ENCODE measurements at regions not wholly inside any gene's neighbourhood (a gene's known extent, or its start where the extent isn't known, plus 50 kb on each side); places are given as distances from the start of the nearest gene placed in this dataset.

DNA sequence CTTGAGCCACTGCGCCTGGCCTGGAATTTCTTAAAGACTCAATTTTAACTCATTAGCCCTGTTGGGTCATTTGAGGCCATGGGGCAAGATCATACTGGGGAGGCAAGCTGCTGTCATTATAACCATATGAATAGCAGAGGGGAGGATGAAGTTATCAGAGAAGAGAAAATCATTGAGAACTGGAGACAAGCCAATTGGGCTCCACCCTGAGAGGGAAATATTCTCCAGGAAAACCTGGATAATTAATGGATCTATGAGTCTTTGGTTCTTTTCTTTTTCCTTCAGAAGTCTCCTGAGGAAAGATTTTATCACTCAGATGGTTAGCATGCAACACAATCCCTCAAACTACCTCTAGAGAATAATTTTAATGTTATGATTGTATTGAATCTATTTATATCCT is 569.6 kb upstream of the TUSC1 start:
- Histone ChIP-seq H3K27ac (ENCODE audit: low read length) (no peak overlapping the region), H3K4me1 (ENCODE audit: control insufficient read depth, insufficient read depth, low read length) (no peaks in the 10 kb centered on the region), H3K9me3 (ENCODE audit: control insufficient read depth, insufficient read depth, low read length) (peaks cover 3% of the 10 kb centered on the region), H3K4me3 (ENCODE audit: low read length) (no peak overlapping the region), H3K27me3 (ENCODE audit: control insufficient read depth, insufficient read depth, low read length) (no peaks in the 10 kb centered on the region), H3K36me3 (ENCODE audit: control insufficient read depth, insufficient read depth, low read length) (no peaks in the 10 kb centered on the region)
- ATAC-seq (no peak), DNase-seq (no peak)
- 69% methylated on average over 1 of the region's 1 CpG for WGBS (ENCODE audit: insufficient coverage)
- no peak for TF ChIP-seq CTCF (IDR thresholded peaks at IDR 0.05)
- no peaks in the 10 kb centered on the region for H3K4me1 Mint-ChIP-seq
- peaks cover 12 to 24% of the 10 kb centered on the region in 2 donors for H3K9me3 Mint-ChIP-seq
- H3K4me3 Mint-ChIP-seq, result no peak overlapping the region
- no peak overlapping the region for H3K27ac Mint-ChIP-seq
- H3K36me3 Mint-ChIP-seq, result peaks cover 13% of the 10 kb centered on the region
- intact Hi-C loops (cut with micrococcal nuclease), result no loop called here
- H3K27me3 Mint-ChIP-seq (ENCODE audit: low read depth in 2 of 2), result no peaks in the 10 kb centered on the region

GRCh38 chr9:26244661-26245451 is 566.6 kb upstream of the TUSC1 start:
- Mint-ChIP-seq H3K36me3 (peaks cover 13% of the 10 kb centered on the region), H3K27ac (no peak overlapping the region), H3K27me3 (ENCODE audit: low read depth in 2 of 2) (no peaks in the 10 kb centered on the region), H3K4me1 (no peaks in the 10 kb centered on the region), H3K9me3 (peaks cover 12 to 19% of the 10 kb centered on the region in 2 donors), H3K4me3 (no peak overlapping the region)
- no CpG with 5 or more reads among the region's 1 CpG for WGBS (ENCODE audit: insufficient coverage)
- Histone ChIP-seq H3K27me3 (ENCODE audit: control insufficient read depth, insufficient read depth, low read length) (no peaks in the 10 kb centered on the region), H3K9me3 (ENCODE audit: control insufficient read depth, insufficient read depth, low read length) (peaks cover 3% of the 10 kb centered on the region), H3K4me3 (ENCODE audit: low read length) (no peak overlapping the region), H3K36me3 (ENCODE audit: control insufficient read depth, insufficient read depth, low read length) (no peaks in the 10 kb centered on the region), H3K27ac (ENCODE audit: low read length) (no peak overlapping the region), H3K4me1 (ENCODE audit: control insufficient read depth, insufficient read depth, low read length) (no peaks in the 10 kb centered on the region)
- DNase-seq (no peak), ATAC-seq (no peak)
- intact Hi-C loops (cut with micrococcal nuclease), result no loop called here
- no peak for TF ChIP-seq CTCF (IDR thresholded peaks at IDR 0.05)

DNA sequence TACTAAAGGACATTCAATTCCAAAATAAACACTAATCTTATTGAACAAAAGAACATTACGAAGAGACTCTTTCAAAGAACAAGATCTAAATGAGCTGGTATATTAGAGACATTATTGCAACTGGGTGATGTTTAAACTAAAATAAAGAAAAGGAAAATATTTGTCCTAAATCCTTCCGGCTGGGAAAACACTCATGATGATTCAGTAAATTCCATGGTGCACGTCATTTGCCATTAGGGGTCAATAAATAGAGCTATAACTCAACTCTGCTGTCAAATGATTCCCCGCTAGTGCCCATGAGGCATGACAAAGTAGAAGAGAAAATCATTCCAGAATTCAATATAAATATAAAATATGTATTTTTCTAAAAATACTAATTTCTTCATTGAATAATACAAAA is 565.5 kb upstream of the TUSC1 start:
- H3K27ac Mint-ChIP-seq, result no peak overlapping the region
- no peak overlapping the region for H3K27ac ChIP-seq (ENCODE audit: low read length)
- no peaks in the 10 kb centered on the region for H3K27me3 Mint-ChIP-seq (ENCODE audit: low read depth in 2 of 2)
- H3K4me3 Mint-ChIP-seq, result no peak overlapping the region
- ATAC-seq, result no peak
- 96% methylated on average over 2 of the region's 4 CpGs for WGBS (ENCODE audit: insufficient coverage)
- H3K9me3 ChIP-seq (ENCODE audit: control insufficient read depth, insufficient read depth, low read length), result peaks cover 3% of the 10 kb centered on the region
- H3K36me3 ChIP-seq (ENCODE audit: control insufficient read depth, insufficient read depth, low read length), result no peaks in the 10 kb centered on the region
- H3K27me3 ChIP-seq (ENCODE audit: control insufficient read depth, insufficient read depth, low read length), result no peaks in the 10 kb centered on the region
- H3K9me3 Mint-ChIP-seq, result peaks cover 6 to 18% of the 10 kb centered on the region in 2 donors
- no peak for TF ChIP-seq CTCF (IDR thresholded peaks at IDR 0.05)
- H3K4me1 ChIP-seq (ENCODE audit: control insufficient read depth, insufficient read depth, low read length), result no peaks in the 10 kb centered on the region
- intact Hi-C loops (cut with micrococcal nuclease), result no loop called here
- DNase-seq, result no peak
- H3K4me1 Mint-ChIP-seq, result no peaks in the 10 kb centered on the region
- no peak overlapping the region for H3K4me3 ChIP-seq (ENCODE audit: low read length)
- peaks cover 13% of the 10 kb centered on the region for H3K36me3 Mint-ChIP-seq

All from natural killer cell (primary cell).